HCT116 (cell line): ENCODE measurements at regions not wholly inside any gene's neighbourhood (a gene's known extent, or its start where the extent isn't known, plus 50 kb on each side); places are given as distances from the start of the nearest gene placed in this dataset.

ENCODE experiments used
- ATAC-seq: fragments of 200-7000 bp; cut with Tn5 transposase; 2 replicates; pipeline ENCODE4 v1.9.1; 2020; ENCODE audit warnings: mild to moderate bottlenecking, moderate library complexity
- BruUV-seq: library from RNA; stranded (reverse); fragments of 400-500 nt; replicated peaks from 2 replicates; lab custom pipeline; 2021; lab: Mats Ljungman, UMichigan
- CTCF ChIA-PET: fragments of 300-600 bp; sonication (Branson Sonifier 250); formaldehyde crosslinking; loops from one replicate; lab custom pipeline; 2021; ENCODE audit warnings: antibody characterized with exemption; lab: Charles Lee
- POLR2A ChIA-PET: fragments of 300-600, 350-600 bp; sonication (Branson Sonifier 250); formaldehyde crosslinking; loops from one replicate; lab custom pipeline; 2021; ENCODE audit warnings: antibody characterized with exemption; lab: Charles Lee
- RAD21 ChIA-PET, 2 experiments: fragments of 300-600 bp; sonication (Branson Sonifier 250); formaldehyde crosslinking; loops; one replicate each; lab custom pipeline; 2023; ENCODE audit warnings: low total read pairs in 2 of 2; ENCODE audit not compliant: uncharacterized antibody in 2 of 2, unreplicated experiment in 2 of 2, low non-redundant PET in 1 of 2; lab: Charles Lee
- DNase-seq: peaks from one replicate; pipeline ENCODE4 v3.0.0-alpha.2; 2010; ENCODE audit warnings: low read depth, low spot score
- H2AFZ ChIP-seq: fragments of 200-600 bp; shearing (Covaris generic), sonication (generic); 2 replicates; pipeline ENCODE4 v1.6.1; 2017; ENCODE audit warnings: low read depth, mixed run types, mixed read lengths, antibody characterized with exemption, low read length; ENCODE audit not compliant: poor library complexity, severe bottlenecking
- H3K27ac ChIP-seq: 2 replicates; pipeline ENCODE4 v1.5.1; 2012; ENCODE audit warnings: low read depth, low read length
- H3K27me3 ChIP-seq: fragments of 200-600 bp; sonication (generic); 2 replicates; pipeline ENCODE4 v1.6.1; 2016; ENCODE audit warnings: mixed run types, low read length, mixed read lengths; ENCODE audit not compliant: insufficient read depth
- H3K36me3 ChIP-seq, 2 experiments: fragments of 200-500 bp in 1 of 2; fragments of 200-600 bp in 1 of 2; sonication (Bioruptor generic) in 1 of 2; sonication (generic) in 1 of 2; 2 replicates each; pipeline versions ENCODE4 v1.5.1 to v1.6.1; 2014 to 2016; ENCODE audit warnings: low read length in 2 of 2, inconsistent platforms in 1 of 2, mixed read lengths in 1 of 2, mixed run types in 1 of 2; ENCODE audit not compliant: insufficient read depth in 2 of 2, control insufficient read depth in 1 of 2
- H3K4me1 ChIP-seq, 2 experiments: fragments of 200-600 bp in 1 of 2; sonication (generic) in 1 of 2; 2 replicates each; pipeline versions ENCODE4 v1.5.1 to v1.6.1; 2012 to 2017; ENCODE audit warnings: low read length in 2 of 2, inconsistent platforms in 1 of 2, mild to moderate bottlenecking in 1 of 2, mixed read lengths in 1 of 2, mixed run types in 1 of 2, moderate library complexity in 1 of 2; ENCODE audit not compliant: insufficient read depth in 2 of 2, control insufficient read depth in 1 of 2
- H3K4me2 ChIP-seq: fragments of 200-600 bp; sonication (generic); 2 replicates; pipeline ENCODE4 v1.6.1; 2017; ENCODE audit warnings: mixed run types, low read length, mixed read lengths
- H3K4me3 ChIP-seq, 2 experiments: fragments of 200-600 bp in 1 of 2; sonication (generic) in 1 of 2; replicated peaks in 1 of 2; 2 replicates each; pipeline ENCODE4 v1.5.1; 2011 to 2016; ENCODE audit warnings: low read length in 2 of 2, control low read depth in 1 of 2, low read depth in 1 of 2, mild to moderate bottlenecking in 1 of 2, mixed read lengths in 1 of 2, mixed run types in 1 of 2
- H3K79me2 ChIP-seq: fragments of 200-600 bp; sonication (generic); 2 replicates; pipeline ENCODE4 v1.6.1; 2017; ENCODE audit warnings: mild to moderate bottlenecking, mixed run types, low read length, moderate library complexity, mixed read lengths; ENCODE audit not compliant: insufficient read depth
- H3K9ac ChIP-seq: fragments of 200-600 bp; sonication (generic); 2 replicates; pipeline ENCODE4 v1.6.1; 2016; ENCODE audit warnings: low read length, mixed read lengths
- H3K9me2 ChIP-seq: fragments of 200-600 bp; sonication (generic), shearing (Covaris generic); 2 replicates; pipeline ENCODE4 v1.6.1; 2017; ENCODE audit warnings: mixed run types, mild to moderate bottlenecking, moderate library complexity; ENCODE audit not compliant: insufficient read depth
- H3K9me3 ChIP-seq, 2 experiments: fragments of 200-500 bp in 1 of 2; fragments of 200-600 bp in 1 of 2; sonication (Bioruptor generic) in 1 of 2; sonication (generic) in 1 of 2; 2 replicates each; pipeline ENCODE4 v1.6.1; 2014 to 2017; ENCODE audit warnings: low read length in 2 of 2, mixed read lengths in 2 of 2, inconsistent platforms in 1 of 2, low read depth in 1 of 2, mild to moderate bottlenecking in 1 of 2, mixed run types in 1 of 2, moderate library complexity in 1 of 2; ENCODE audit not compliant: control insufficient read depth in 1 of 2, insufficient read depth in 1 of 2
- H4K20me1 ChIP-seq: fragments of 200-600 bp; sonication (generic), shearing (Covaris generic); 2 replicates; pipeline ENCODE4 v1.6.1; 2017; ENCODE audit warnings: mixed run types, mild to moderate bottlenecking, moderate library complexity; ENCODE audit not compliant: insufficient read depth
- CBX3 ChIP-seq: IDR thresholded peaks from 2 replicates; pipeline ENCODE4 v1.6.1; 2012; ENCODE audit warnings: low read depth
- JUND ChIP-seq: IDR thresholded peaks from 2 replicates; pipeline ENCODE4 v1.6.1; 2012
- intact Hi-C: fragments of 100-400 bp; cut with micrococcal nuclease; formaldehyde crosslinking; loops from 2 replicates; pipeline ENCODE4 v1.10.0; 2022
- TF ChIP-seq, protein P1 (sequence below): IDR thresholded peaks from 2 replicates; pipeline ENCODE4 v1.6.1; 2012; ENCODE audit warnings: low read depth

DNA sequence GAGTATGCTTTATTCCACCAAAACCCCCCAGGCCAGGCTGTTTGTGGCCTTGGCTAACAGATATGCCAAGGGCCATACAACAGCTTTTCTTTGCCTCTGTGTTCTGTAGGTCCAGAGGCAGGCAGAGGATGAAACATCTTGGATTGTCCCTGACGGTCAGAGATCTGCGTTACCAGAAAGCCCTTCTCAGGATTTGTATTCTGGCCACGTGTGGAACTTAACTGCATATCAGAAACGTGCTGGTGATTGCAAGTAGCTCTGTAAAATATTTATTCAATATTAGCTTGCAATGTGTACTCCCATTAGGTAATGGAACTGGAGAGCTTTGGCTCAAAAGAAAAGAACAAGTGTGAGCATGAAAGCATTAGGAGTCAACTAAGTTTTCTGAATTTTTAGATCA is 275.0 kb downstream of the CBLN4 start:
- no peak for ATAC-seq
- POLR2A ChIA-PET, result no interaction called here
- no peaks in the 10 kb centered on the region for H3K27me3 ChIP-seq
- H4K20me1 ChIP-seq, result no peaks in the 10 kb centered on the region
- H3K9me3 ChIP-seq, result peaks cover 16 to 32% of the 10 kb centered on the region in 2 experiments; a peak in 2 of 4 replicates
- H3K36me3 ChIP-seq, result no peaks in the 10 kb centered on the region
- RAD21 ChIA-PET, result no interaction called here
- H3K9me2 ChIP-seq, result no peaks in the 10 kb centered on the region
- no peak overlapping the region for H3K4me3 ChIP-seq
- BruUV-seq, result no TSS peak
- H3K4me1 ChIP-seq, result no peaks in the 10 kb centered on the region
- H3K9ac ChIP-seq, result no peak overlapping the region
- no peak for TF ChIP-seq CBX3
- TF ChIP-seq, all 23 proteins: peak for 0
- no peaks in the 10 kb centered on the region for H3K79me2 ChIP-seq
- CTCF ChIA-PET, result no interaction called here
- no peak overlapping the region for H3K4me2 ChIP-seq
- H3K27ac ChIP-seq, result no peak overlapping the region
- DNase-seq, result no peak
- no peak overlapping the region for H2AFZ ChIP-seq
- intact Hi-C loops, result no loop called here

DNA sequence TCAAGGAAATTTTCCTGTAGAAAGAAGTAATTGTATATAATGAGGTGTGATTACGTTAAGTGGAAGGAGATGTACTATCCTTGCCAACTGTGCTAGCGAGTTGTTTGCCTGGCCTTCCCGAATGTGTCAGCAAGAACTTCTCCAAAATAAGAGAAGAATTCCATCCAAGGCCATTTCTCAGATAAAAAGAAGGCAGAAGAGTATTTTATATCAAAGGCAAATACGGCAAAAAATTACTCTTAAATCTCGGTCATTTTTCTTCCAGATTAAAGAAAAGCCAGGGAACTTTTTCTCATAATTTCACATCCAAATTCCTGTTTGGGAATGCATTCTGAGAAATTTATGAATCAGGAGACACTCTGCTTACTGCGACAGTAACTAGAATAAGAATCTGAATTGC is 290.6 kb downstream of the CBLN4 start:
- Histone ChIP-seq H2AFZ (no peak overlapping the region), H3K79me2 (no peaks in the 10 kb centered on the region), H3K4me1 (no peaks in the 10 kb centered on the region), H3K27me3 (no peaks in the 10 kb centered on the region), H4K20me1 (no peaks in the 10 kb centered on the region), H3K9me3 (peaks cover 8 to 10% of the 10 kb centered on the region in 2 experiments; a peak in 3 of 4 replicates), H3K9ac (no peak overlapping the region), H3K9me2 (no peaks in the 10 kb centered on the region), H3K36me3 (no peaks in the 10 kb centered on the region), H3K4me3 (no peak overlapping the region), H3K4me2 (no peak overlapping the region), H3K27ac (no peak overlapping the region)
- no TSS peak for BruUV-seq
- intact Hi-C loops, result no loop called here
- RAD21 ChIA-PET, result no interaction called here
- ATAC-seq (no peak), DNase-seq (no peak)
- no peak for TF ChIP-seq JUND
- TF ChIP-seq, protein P1, sequence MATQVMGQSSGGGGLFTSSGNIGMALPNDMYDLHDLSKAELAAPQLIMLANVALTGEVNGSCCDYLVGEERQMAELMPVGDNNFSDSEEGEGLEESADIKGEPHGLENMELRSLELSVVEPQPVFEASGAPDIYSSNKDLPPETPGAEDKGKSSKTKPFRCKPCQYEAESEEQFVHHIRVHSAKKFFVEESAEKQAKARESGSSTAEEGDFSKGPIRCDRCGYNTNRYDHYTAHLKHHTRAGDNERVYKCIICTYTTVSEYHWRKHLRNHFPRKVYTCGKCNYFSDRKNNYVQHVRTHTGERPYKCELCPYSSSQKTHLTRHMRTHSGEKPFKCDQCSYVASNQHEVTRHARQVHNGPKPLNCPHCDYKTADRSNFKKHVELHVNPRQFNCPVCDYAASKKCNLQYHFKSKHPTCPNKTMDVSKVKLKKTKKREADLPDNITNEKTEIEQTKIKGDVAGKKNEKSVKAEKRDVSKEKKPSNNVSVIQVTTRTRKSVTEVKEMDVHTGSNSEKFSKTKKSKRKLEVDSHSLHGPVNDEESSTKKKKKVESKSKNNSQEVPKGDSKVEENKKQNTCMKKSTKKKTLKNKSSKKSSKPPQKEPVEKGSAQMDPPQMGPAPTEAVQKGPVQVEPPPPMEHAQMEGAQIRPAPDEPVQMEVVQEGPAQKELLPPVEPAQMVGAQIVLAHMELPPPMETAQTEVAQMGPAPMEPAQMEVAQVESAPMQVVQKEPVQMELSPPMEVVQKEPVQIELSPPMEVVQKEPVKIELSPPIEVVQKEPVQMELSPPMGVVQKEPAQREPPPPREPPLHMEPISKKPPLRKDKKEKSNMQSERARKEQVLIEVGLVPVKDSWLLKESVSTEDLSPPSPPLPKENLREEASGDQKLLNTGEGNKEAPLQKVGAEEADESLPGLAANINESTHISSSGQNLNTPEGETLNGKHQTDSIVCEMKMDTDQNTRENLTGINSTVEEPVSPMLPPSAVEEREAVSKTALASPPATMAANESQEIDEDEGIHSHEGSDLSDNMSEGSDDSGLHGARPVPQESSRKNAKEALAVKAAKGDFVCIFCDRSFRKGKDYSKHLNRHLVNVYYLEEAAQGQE, result no peak
- CTCF ChIA-PET, result no interaction called here
- POLR2A ChIA-PET, result no interaction called here
